SU-DHL-6 (cell line): ENCODE measurements at regions not wholly inside any gene's neighbourhood (a gene's known extent, or its start where the extent isn't known, plus 50 kb on each side); places are given as distances from the start of the nearest gene placed in this dataset.

Experiments used
- H2AFZ ChIP-seq: fragments of 200-600 bp; sonication (generic); 2 replicates; pipeline ENCODE4 v1.6.1; 2014; ENCODE audit warnings: low read depth, mild to moderate bottlenecking, moderate library complexity, mixed read lengths, antibody characterized with exemption, low read length; ENCODE audit not compliant: severe bottlenecking
- H3F3A ChIP-seq: fragments of 200-600 bp; shearing (Covaris generic); 2 replicates; pipeline ENCODE4 v1.6.0; 2016; ENCODE audit warnings: antibody characterized with exemption, mild to moderate bottlenecking; ENCODE audit not compliant: insufficient read depth
- H3K27ac ChIP-seq: fragments of 200-600 bp; sonication (generic); 2 replicates; pipeline ENCODE4 v1.5.1; 2016; ENCODE audit warnings: low read depth, mild to moderate bottlenecking, low read length, moderate library complexity, mixed read lengths
- H3K27me3 ChIP-seq: fragments of 200-600 bp; sonication (generic), shearing (Covaris generic); 2 replicates; pipeline ENCODE4 v1.6.0; 2014; ENCODE audit warnings: mild to moderate bottlenecking, low read length
- H3K36me3 ChIP-seq: fragments of 200-600 bp; sonication (generic); 2 replicates; pipeline ENCODE4 v1.6.1; 2014; ENCODE audit warnings: mild to moderate bottlenecking, low read length, mixed read lengths
- H3K4me2 ChIP-seq: fragments of 300-600, 200-600 bp; shearing (Covaris generic), sonication (generic); 2 replicates; pipeline ENCODE4 v1.6.0; 2014; ENCODE audit warnings: low read length, low read depth, mild to moderate bottlenecking; ENCODE audit not compliant: poor library complexity, severe bottlenecking
- H3K4me3 ChIP-seq: fragments of 200-600 bp; sonication (generic); 2 replicates; pipeline ENCODE4 v1.5.1; 2014; ENCODE audit warnings: antibody characterized with exemption, low read length, mild to moderate bottlenecking, mixed read lengths; ENCODE audit not compliant: insufficient read depth, poor library complexity, severe bottlenecking
- H3K79me2 ChIP-seq: fragments of 200-600 bp; sonication (generic); 2 replicates; pipeline ENCODE4 v1.6.1; 2014; ENCODE audit warnings: mild to moderate bottlenecking, low read length, moderate library complexity; ENCODE audit not compliant: insufficient read depth
- H3K9ac ChIP-seq: fragments of 200-600 bp; sonication (generic); 2 replicates; pipeline ENCODE4 v1.7.0; 2014; ENCODE audit warnings: mild to moderate bottlenecking, low read length
- H3K9me2 ChIP-seq: fragments of 200-600 bp; sonication (generic); replicated peaks from 2 replicates; pipeline ENCODE4 v1.6.1; 2014; ENCODE audit warnings: low read length; ENCODE audit not compliant: insufficient read depth
- H3K9me3 ChIP-seq: fragments of 200-600 bp; sonication (generic); 2 replicates; pipeline ENCODE4 v1.6.1; 2014; ENCODE audit warnings: low read length, mixed read lengths; ENCODE audit not compliant: insufficient read depth
- H4K20me1 ChIP-seq: fragments of 200-600 bp; sonication (generic); 2 replicates; pipeline ENCODE4 v1.6.1; 2014; ENCODE audit warnings: low read depth, mild to moderate bottlenecking, antibody characterized with exemption, low read length, moderate library complexity, mixed read lengths
- EZH2phosphoT487 ChIP-seq: fragments of 200-600 bp; sonication (generic), shearing (Covaris generic); conservative IDR thresholded peaks from 2 replicates; pipeline ENCODE4 v1.6.1; 2018; ENCODE audit warnings: mild to moderate bottlenecking, antibody characterized with exemption, low read length, moderate library complexity, mixed read lengths
- TF ChIP-seq, protein P1 (sequence below): fragments of 200-600 bp; sonication (generic); IDR thresholded peaks from one replicate; pipeline ENCODE4 v1.5.1; 2017; ENCODE audit warnings: antibody characterized with exemption, mild to moderate bottlenecking, low read length, moderate library complexity; ENCODE audit not compliant: insufficient read depth, poor library complexity, severe bottlenecking

GRCh38 chr17:68657166-68657565 is 56.0 kb upstream of the FAM20A start:
- H3K27me3 ChIP-seq: no peaks in the 10 kb centered on the region
- H3F3A ChIP-seq: no peaks in the 10 kb centered on the region
- H3K9me3 ChIP-seq: no peaks in the 10 kb centered on the region
- H3K36me3 ChIP-seq: no peaks in the 10 kb centered on the region
- H4K20me1 ChIP-seq: no peaks in the 10 kb centered on the region
- H3K9ac ChIP-seq: no peak overlapping the region
- H3K79me2 ChIP-seq: no peaks in the 10 kb centered on the region
- H3K9me2 ChIP-seq: no peaks in the 10 kb centered on the region
- H3K27ac ChIP-seq: no peak overlapping the region
- no peak overlapping the region for H2AFZ ChIP-seq
- H3K4me3 ChIP-seq: no peak overlapping the region
- no peak for TF ChIP-seq EZH2phosphoT487
- TF ChIP-seq, protein P1, sequence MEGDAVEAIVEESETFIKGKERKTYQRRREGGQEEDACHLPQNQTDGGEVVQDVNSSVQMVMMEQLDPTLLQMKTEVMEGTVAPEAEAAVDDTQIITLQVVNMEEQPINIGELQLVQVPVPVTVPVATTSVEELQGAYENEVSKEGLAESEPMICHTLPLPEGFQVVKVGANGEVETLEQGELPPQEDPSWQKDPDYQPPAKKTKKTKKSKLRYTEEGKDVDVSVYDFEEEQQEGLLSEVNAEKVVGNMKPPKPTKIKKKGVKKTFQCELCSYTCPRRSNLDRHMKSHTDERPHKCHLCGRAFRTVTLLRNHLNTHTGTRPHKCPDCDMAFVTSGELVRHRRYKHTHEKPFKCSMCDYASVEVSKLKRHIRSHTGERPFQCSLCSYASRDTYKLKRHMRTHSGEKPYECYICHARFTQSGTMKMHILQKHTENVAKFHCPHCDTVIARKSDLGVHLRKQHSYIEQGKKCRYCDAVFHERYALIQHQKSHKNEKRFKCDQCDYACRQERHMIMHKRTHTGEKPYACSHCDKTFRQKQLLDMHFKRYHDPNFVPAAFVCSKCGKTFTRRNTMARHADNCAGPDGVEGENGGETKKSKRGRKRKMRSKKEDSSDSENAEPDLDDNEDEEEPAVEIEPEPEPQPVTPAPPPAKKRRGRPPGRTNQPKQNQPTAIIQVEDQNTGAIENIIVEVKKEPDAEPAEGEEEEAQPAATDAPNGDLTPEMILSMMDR: no peak
- no peak overlapping the region for H3K4me2 ChIP-seq

DNA sequence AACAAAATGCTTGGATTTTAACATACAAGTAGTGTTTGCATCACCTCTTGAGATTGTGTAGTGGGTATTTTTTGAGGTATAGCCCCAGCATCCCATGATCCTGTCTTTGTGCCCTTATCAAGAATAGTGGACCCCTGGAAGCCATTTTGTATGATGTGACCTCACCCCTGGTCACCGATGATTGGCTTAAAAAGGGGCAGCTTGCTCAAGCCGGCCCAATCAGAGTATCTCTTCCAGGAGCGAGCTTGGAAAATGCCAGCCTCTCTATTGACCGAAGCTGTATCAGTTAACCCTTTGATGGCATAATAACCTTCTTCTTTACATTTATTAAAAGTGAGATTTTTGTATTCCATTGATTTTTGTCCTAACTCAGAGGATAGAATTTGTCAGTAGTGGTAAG is 55.5 kb upstream of the FAM20A start:
- no peak overlapping the region for H2AFZ ChIP-seq
- no peak overlapping the region for H3K27ac ChIP-seq
- H3K36me3 ChIP-seq: no peaks in the 10 kb centered on the region

More for the DNA sequence above, 55.5 kb upstream of the FAM20A start:
- TF ChIP-seq, protein P1: no peak
- TF ChIP-seq EZH2phosphoT487: no peak
- Histone ChIP-seq H3K9ac (no peak overlapping the region), H3K27me3 (no peaks in the 10 kb centered on the region), H3K4me2 (no peak overlapping the region), H4K20me1 (no peaks in the 10 kb centered on the region), H3K9me3 (no peaks in the 10 kb centered on the region), H3K79me2 (no peaks in the 10 kb centered on the region), H3F3A (no peaks in the 10 kb centered on the region), H3K4me3 (no peak overlapping the region), H3K9me2 (no peaks in the 10 kb centered on the region)
